ENCODE measurements at regions not wholly inside any gene's neighbourhood (a gene's known extent, or its start where the extent isn't known, plus 50 kb on each side); places are given as distances from the start of the nearest gene placed in this dataset.

DNA sequence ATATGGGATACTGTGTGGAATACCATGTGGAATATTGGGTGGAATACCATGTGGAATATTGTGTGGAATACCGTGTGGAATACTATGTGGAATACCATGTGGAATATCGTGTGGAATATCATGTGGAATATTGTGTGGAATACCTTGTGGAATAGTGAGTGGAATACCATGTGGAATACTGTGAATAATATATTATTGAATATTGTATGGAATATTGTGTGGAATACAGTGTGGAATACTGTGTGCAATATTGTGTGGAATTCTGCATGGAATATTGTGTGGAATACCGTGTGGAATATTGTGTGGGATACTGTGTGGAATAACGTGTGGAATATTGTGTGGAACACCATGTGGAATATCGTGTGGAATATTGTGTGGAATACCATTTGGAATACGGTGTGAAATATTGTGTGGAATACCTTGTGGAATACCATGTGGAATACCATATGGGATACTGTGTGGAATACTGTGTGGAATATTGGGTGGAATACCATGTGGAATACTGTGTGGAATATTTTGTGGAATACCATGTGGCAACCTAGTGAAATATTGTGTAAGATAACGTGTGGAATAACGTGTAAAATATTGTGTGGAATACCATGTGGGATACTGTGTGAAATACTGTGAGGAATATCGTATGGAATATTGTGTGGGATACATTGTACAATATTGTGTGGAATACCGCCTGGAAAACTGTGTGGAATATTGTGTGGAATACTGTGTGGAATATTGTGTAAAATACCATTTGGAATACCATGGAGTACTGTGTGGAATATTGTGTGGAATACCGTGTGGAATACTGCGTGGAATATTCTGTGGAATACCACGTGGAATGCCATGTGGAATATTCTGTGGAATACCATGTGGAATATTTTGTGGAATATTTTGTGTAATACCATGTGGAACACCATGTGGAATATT is 133.9 kb upstream of the CHST15 start:
- DNase-seq (ENCODE audit: low spot score), result no peak

DNA sequence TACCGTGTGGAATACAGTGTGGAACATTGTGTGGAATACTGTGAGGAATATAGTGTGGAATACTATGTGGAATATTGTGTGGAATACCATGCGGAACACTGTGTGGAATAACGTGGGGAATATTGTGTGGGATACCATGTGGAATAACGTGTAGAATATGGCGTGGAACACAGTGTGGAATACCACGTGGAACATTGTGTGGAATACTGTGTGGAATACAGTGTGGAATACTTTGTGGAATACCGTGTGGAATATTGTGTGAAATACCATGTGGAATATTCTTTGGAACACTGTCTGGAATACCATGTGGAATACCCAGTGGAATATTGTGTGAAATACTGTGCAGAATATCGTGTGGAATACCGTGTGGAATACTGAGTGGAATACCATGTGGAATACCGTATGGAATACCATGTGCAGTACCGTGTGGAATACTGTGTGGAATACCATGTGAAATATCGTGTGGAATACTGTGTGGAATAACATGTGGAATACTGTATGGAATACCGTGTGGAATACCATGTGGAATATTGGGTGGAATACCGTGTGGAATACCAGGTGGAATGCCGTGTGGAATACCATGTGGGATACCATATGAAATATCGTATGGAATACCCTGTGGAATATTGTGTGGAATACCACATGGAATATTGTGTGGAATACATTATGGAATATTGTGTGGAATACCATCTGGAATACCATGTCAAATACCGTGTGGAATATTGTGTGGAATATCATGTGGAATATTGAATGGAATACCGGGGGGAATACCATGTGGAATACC is 133.1 kb upstream of the CHST15 start:
- no peak for DNase-seq (ENCODE audit: low spot score)

GRCh38 chr10:124225467-124226270 is 132.3 kb upstream of the CHST15 start:
- DNase-seq (ENCODE audit: low spot score), result no peak

GRCh38 chr10:124225029-124225466 is 131.7 kb upstream of the CHST15 start:
- DNase-seq (ENCODE audit: low spot score), result no peak

DNA sequence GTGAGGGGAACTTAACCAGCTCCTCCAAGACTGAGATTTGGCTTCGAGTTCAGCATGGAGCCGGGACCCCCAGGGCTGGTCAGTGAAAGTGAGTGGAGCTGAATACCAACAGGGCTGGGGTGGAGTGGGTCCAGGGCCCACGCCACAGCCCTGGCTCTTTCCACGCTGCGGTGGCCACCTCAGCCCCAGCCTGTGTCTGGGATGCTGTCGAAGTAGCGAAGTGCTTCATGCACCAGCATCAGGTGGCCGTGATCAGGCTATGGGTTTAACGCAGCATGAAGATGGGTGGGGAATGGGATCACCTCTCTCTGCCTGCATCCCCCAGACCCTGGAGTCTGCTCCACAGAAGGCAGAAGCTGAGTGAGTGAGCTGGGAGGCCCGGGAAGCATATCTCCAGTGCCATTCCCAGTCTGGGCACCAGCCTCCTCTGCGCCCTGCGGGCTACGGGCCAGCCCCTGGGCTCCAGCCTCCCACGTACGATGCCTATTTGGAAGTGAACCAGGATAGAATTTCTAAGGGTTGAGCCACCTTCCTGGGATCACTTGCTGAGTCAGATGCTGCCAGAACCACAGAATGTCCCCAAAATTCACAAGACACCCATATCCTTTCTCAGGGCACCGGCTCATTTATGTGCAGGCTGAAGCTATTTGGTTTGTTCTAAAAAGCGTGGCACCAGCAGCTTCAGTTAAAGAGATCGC is 131.1 kb upstream of the CHST15 start:
- no peak for DNase-seq (ENCODE audit: low spot score)

DNA sequence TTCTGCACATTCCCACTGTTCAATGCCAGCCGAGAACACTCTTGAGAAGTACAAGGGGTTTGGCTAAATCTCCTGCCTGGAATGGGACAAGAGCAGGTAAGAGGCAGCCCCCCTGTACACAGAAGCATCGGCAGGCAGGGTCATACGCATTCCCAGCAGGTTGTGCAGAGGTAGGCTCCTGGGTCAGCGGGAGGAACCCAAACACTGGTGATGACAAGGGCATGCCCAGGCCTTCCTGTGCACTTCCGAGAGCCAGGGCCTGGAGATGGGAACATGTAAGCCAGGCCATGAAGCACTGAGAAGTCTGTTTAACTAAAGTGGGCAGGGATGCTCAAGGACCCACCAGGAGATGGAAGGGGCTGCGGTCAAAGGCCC is 130.3 kb upstream of the CHST15 start:
- no peak for DNase-seq (ENCODE audit: low spot score)

DNA sequence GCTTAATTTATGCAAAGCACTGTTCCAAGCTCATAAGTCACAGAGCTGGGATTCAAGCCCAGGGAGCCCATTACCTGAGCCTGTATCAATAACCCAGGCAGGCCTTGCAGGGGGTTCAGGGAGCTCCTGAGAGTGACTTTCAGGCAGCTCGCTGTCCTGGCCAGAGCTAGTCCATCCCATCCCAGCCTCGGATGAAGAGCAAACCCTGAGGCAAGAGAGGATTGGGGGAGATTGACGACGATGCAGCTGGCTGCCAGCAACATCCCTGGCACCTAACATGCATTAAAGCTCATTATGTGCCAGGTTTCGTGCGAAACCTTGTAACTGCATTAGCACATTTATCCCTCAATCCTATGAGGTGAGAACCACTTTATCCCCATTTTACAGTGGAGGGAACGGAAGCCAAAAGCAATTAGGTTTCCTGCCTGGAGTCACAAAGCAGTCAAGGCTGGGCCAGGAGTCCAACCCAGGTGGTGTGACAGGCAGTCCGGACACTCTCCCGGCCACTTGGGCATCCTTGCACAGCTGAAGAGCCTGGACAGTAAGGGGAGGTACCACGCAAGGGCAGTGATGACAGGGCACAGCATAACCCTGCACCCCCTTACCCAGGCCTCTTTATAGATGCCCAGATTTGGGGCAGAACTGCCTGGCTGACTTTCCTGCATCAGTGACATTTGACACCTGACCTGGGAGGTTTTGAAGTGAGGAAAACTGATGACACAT is 129.8 kb upstream of the CHST15 start:
- no peak for DNase-seq (ENCODE audit: low spot score)

DNA sequence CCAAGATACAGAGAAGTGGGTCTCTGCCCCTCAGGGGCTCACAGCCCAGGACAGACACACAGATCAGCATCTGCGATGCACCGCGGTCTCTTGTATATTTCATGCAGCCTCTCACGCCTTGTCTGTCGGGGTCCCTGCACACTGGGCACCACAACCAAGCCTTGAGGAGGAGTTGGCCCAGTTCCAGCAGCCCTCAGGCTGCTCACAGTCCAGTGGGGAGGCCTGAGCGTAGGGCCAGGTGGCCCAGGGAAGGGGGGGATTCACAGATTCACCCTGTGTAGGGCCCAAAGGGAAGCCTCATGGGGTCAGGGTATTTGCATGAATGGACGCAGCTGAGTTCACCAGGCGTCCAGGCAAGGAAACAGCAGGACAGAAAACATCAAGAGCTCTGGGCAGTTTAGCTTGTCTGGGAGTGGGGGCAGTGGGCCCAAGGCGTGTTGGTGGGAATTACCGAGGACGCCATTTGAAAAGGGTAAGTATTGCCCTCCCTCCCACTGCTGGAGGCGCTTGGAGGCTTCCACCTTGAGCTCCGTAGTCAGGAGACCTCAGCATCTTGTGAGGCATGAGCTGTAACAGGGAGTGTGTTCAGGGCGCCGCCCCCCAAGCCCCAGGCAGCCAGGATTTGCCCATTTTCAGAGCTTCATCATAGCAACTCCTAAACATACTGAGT is 129.1 kb upstream of the CHST15 start:
- DNase-seq (ENCODE audit: low spot score), result no peak

- no peak for DNase-seq (ENCODE audit: low spot score)
Measured at GRCh38 chr10:124221356-124222317, 128.2 kb upstream of the CHST15 start.

- no peak for DNase-seq (ENCODE audit: low spot score)
Measured at GRCh38 chr10:124220971-124221355, 127.6 kb upstream of the CHST15 start.

DNA sequence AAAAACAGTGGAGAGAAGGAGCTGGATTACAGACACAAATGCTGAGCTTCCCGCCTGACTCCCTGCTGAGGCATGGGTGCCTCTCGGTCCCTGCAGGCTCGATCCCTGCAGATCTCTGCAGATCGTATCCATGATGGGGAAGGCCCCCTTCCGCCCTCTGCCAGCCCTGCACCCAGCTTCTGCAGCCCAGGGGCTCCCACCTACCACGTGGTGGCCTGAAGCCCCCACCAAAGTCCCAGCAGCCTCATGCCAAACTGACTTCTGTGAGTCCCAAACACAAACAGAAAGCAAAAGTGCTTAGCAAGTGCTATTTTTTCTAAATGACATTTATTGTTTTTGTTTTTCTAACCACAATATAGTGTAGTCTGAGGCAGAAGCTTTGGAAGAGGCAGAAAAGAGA is 127.1 kb upstream of the CHST15 start:
- no peak for DNase-seq (ENCODE audit: low spot score)

GRCh38 chr10:124219655-124220054 is 126.3 kb upstream of the CHST15 start:
- DNase-seq (ENCODE audit: low spot score), result no peak

- DNase-seq (ENCODE audit: low spot score), result no peak
Measured at GRCh38 chr10:124219062-124219461, 125.7 kb upstream of the CHST15 start.

- DNase-seq (ENCODE audit: low spot score), result no peak
Measured at GRCh38 chr10:124217906-124218804, 124.8 kb upstream of the CHST15 start.

DNA sequence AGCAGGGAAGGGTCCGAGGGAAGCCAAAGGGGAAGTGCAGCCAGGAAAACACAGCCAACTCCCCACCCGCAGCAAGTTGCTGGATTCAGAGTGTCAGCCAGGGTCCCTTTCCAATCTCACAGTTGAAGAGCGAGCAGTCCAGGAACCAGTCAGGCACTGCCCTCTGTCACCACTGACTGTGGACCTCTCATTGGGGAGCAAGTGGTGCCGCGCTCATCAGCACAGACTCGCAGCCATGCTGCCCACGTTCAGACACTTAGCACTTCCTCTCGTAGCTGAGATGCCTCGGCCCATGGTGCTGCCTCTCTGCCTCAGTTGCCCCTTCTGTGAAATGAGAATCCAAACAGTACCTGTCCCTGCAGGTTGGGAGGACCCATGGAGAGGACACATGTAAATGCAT is 123.6 kb upstream of the CHST15 start:
- DNase-seq (ENCODE audit: low spot score), result no peak

DNA sequence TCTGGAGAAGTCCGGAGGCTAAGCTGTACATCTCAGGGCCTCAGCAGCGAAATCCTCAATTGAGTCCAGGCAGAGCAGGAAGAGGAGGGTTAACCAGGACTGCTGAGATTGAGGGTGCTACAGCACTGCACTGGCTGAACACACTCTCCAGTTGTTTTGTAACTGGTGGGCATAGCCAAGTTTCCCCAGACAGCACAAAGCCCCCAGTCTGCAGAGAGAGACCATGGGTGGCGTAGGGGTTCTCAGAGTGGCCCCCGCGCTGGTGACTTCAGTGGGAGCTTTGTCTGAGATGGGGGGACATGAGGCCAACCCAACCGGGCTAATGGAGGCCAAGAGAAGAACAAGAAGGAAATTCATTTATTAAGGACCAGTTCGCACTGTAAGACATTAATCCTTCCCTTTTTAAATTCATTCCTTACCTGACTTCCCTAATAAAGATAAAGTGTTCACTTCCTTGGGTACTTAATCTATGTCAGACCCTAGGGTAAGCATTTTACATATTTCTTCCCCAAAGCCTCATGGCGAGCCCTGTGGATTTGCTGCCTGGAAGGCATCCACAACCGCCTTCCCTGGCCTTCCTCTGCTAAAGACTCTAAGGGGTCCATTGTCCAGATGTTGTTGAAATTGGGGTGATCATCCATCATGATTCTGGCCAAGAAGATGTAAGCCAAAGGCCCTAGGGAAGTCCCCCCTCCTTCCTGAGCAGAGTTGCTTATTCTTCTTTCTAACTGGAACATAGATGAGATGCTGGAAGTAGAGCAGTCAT is 121.4 kb upstream of the CHST15 start:
- DNase-seq (ENCODE audit: low spot score), result no peak

- no peak for DNase-seq (ENCODE audit: low spot score)
Measured at GRCh38 chr10:124213899-124214510, 120.6 kb upstream of the CHST15 start.
